PC-3 (cell line): ENCODE measurements at regions not wholly inside any gene's neighbourhood (a gene's known extent, or its start where the extent isn't known, plus 50 kb on each side); places are given as distances from the start of the nearest gene placed in this dataset.

Experiments
- ATAC-seq: fragments of 200-7000 bp; cut with Tn5 transposase; 2 replicates; pipeline ENCODE4 v1.9.1; 2020; ENCODE audit warnings: mild to moderate bottlenecking, moderate library complexity
- BruUV-seq: library from RNA; stranded (reverse); fragments of 400-500 nt; replicated peaks from 2 replicates; lab custom pipeline; 2021; lab: Mats Ljungman, UMichigan
- CTCF ChIA-PET: fragments of 300-600 bp; sonication (Branson Sonifier 250); formaldehyde crosslinking; loops from one replicate; lab custom pipeline; 2022; ENCODE audit warnings: antibody characterized with exemption; lab: Charles Lee
- POLR2A ChIA-PET: fragments of 300-600 bp; sonication (Branson Sonifier 250); formaldehyde crosslinking; loops from one replicate; lab custom pipeline; 2022; ENCODE audit warnings: antibody characterized with exemption; ENCODE audit not compliant: unreplicated experiment; lab: Charles Lee
- DNase-seq: peaks from one replicate; pipeline ENCODE4 v3.0.0-alpha.2; 2015
- H2AFZ ChIP-seq: fragments of 300-600 bp; sonication (generic); 2 replicates; pipeline ENCODE4 v1.6.0; 2016; ENCODE audit warnings: antibody characterized with exemption, low read length
- H3F3A ChIP-seq: fragments of 300-600 bp; sonication (generic); one replicate; pipeline ENCODE4 v1.6.0; 2017; ENCODE audit warnings: antibody characterized with exemption, low read length, control low read depth, mild to moderate bottlenecking; ENCODE audit not compliant: unreplicated experiment
- H3K27ac ChIP-seq: fragments of 300-600 bp; sonication (generic); 2 replicates; pipeline ENCODE4 v1.5.1; 2016; ENCODE audit warnings: mild to moderate bottlenecking, low read length
- H3K27me3 ChIP-seq: fragments of 300-600 bp; sonication (generic); 2 replicates; pipeline ENCODE4 v1.6.1; 2016; ENCODE audit warnings: low read length, mixed read lengths
- H3K36me3 ChIP-seq: fragments of 300-600 bp; sonication (generic); 2 replicates; pipeline ENCODE4 v1.6.1; 2016; ENCODE audit warnings: low read depth, mixed run types, low read length, mixed read lengths
- H3K4me1 ChIP-seq: fragments of 300-600 bp; sonication (generic); 2 replicates; pipeline ENCODE4 v1.5.1; 2016; ENCODE audit warnings: low read length; ENCODE audit not compliant: insufficient read depth
- H3K4me2 ChIP-seq: fragments of 300-600 bp; sonication (generic); 2 replicates; pipeline ENCODE4 v1.6.0; 2016; ENCODE audit warnings: low read length
- H3K4me3 ChIP-seq: fragments of 300-600 bp; sonication (generic); 2 replicates; pipeline ENCODE4 v1.5.1; 2016; ENCODE audit warnings: mild to moderate bottlenecking, low read length, mixed read lengths
- H3K79me2 ChIP-seq: fragments of 300-600 bp; sonication (generic); 2 replicates; pipeline ENCODE4 v1.6.1; 2017; ENCODE audit warnings: low read length, mixed read lengths
- H3K9ac ChIP-seq: fragments of 300-600 bp; sonication (generic); 2 replicates; pipeline ENCODE4 v1.6.0; 2016; ENCODE audit warnings: mild to moderate bottlenecking, low read length
- H3K9me2 ChIP-seq: fragments of 300-600 bp; sonication (generic); replicated peaks from 2 replicates; pipeline ENCODE4 v1.6.1; 2016; ENCODE audit warnings: mixed run types, low read length, mixed read lengths
- H3K9me3 ChIP-seq: fragments of 300-600 bp; sonication (generic); 2 replicates; pipeline ENCODE4 v1.6.1; 2016; ENCODE audit warnings: low read length, mixed read lengths
- H4K20me1 ChIP-seq: fragments of 300-600 bp; sonication (generic); 2 replicates; pipeline ENCODE4 v1.6.1; 2016; ENCODE audit warnings: low read length, mixed read lengths
- CTCF ChIP-seq: fragments of 300-600 bp; sonication (generic); conservative IDR thresholded peaks from 2 replicates; pipeline ENCODE4 v1.5.1; 2017; ENCODE audit warnings: antibody characterized with exemption, low read depth, mild to moderate bottlenecking, low read length
- EZH2 ChIP-seq: fragments of 300-600 bp; sonication (generic); IDR thresholded peaks from one replicate; pipeline ENCODE4 v1.6.1; 2017; ENCODE audit warnings: antibody characterized with exemption, mild to moderate bottlenecking, low read length; ENCODE audit not compliant: unreplicated experiment
- EZH2phosphoT487 ChIP-seq: fragments of 300-600 bp; sonication (generic); IDR thresholded peaks from 2 replicates; pipeline ENCODE4 v1.6.1; 2018; ENCODE audit warnings: mild to moderate bottlenecking, antibody characterized with exemption, low read length, borderline replicate concordance
- intact Hi-C: fragments of 100-400 bp; cut with micrococcal nuclease; formaldehyde crosslinking; loops from 2 replicates; pipeline ENCODE4 v1.9.0; 2023

- no peak for DNase-seq
- Histone ChIP-seq H3K27me3 (peaks cover 16% of the 10 kb centered on the region; the same call in 1 of the 2 replicates), H3K9me3 (no peaks in the 10 kb centered on the region), H3K9ac (no peak overlapping the region), H3K4me3 (no peak overlapping the region), H3F3A (no peaks in the 10 kb centered on the region), H3K79me2 (no peaks in the 10 kb centered on the region), H3K4me2 (no peak overlapping the region), H4K20me1 (no peaks in the 10 kb centered on the region), H3K27ac (no peak overlapping the region), H3K9me2 (no peaks in the 10 kb centered on the region), H3K36me3 (no peaks in the 10 kb centered on the region), H2AFZ (no peak overlapping the region), H3K4me1 (no peaks in the 10 kb centered on the region)
- no TSS peak for BruUV-seq
- ATAC-seq, result no peak
- CTCF ChIA-PET, result no interaction called here
- intact Hi-C loops, result no loop called here
- POLR2A ChIA-PET, result no interaction called here
- TF ChIP-seq EZH2phosphoT487, result no peak
- no peak for TF ChIP-seq CTCF
- no peak for TF ChIP-seq EZH2
Measured at GRCh38 chr1:70707214-70707613, 296.1 kb downstream of the CTH start.

GRCh38 chr1:70714149-70714548 is 303.1 kb downstream of the CTH start:
- ATAC-seq, result no peak
- Histone ChIP-seq H3K9ac (no peak overlapping the region), H4K20me1 (no peaks in the 10 kb centered on the region), H3K36me3 (no peaks in the 10 kb centered on the region), H3K9me2 (no peaks in the 10 kb centered on the region), H3K27me3 (peaks cover 33% of the 10 kb centered on the region), H3K4me1 (no peaks in the 10 kb centered on the region), H3K79me2 (no peaks in the 10 kb centered on the region), H3K4me2 (no peak overlapping the region), H3K4me3 (no peak overlapping the region), H3K9me3 (no peaks in the 10 kb centered on the region), H3F3A (no peaks in the 10 kb centered on the region), H2AFZ (no peak overlapping the region), H3K27ac (no peak overlapping the region)
- no peak for DNase-seq
- CTCF ChIA-PET, result no interaction called here
- TF ChIP-seq EZH2phosphoT487 (no peak), CTCF (no peak), EZH2 (no peak)
- intact Hi-C loops, result no loop called here
- BruUV-seq, result no TSS peak
- POLR2A ChIA-PET, result no interaction called here

GRCh38 chr1:70717211-70717610 is 306.1 kb downstream of the CTH start:
- Histone ChIP-seq H3K27ac (no peak overlapping the region), H3F3A (no peaks in the 10 kb centered on the region), H3K9me3 (no peaks in the 10 kb centered on the region), H3K4me2 (no peak overlapping the region), H3K36me3 (no peaks in the 10 kb centered on the region), H3K4me1 (no peaks in the 10 kb centered on the region), H3K79me2 (no peaks in the 10 kb centered on the region), H3K9ac (no peak overlapping the region), H3K4me3 (no peak overlapping the region), H3K27me3 (peaks cover 31% of the 10 kb centered on the region), H2AFZ (no peak overlapping the region), H3K9me2 (no peaks in the 10 kb centered on the region), H4K20me1 (no peaks in the 10 kb centered on the region)
- TF ChIP-seq EZH2phosphoT487, result no peak
- no peak for TF ChIP-seq EZH2
- no peak for TF ChIP-seq CTCF
- intact Hi-C loops, result no loop called here
- ChIA-PET CTCF (no interaction called here), POLR2A (no interaction called here)
- DNase-seq (no peak), ATAC-seq (no peak)
- no TSS peak for BruUV-seq
